Urothelium cell line (cell line): ENCODE measurements at regions not wholly inside any gene's neighbourhood (a gene's known extent, or its start where the extent isn't known, plus 50 kb on each side); places are given as distances from the start of the nearest gene placed in this dataset.
"Not testable (repeated sequence)": the region's sequence is repeated elsewhere in the genome, so short reads cannot be mapped to it uniquely, and the experiment has no call there.

Experiments
- DNase-seq: peaks from one replicate; pipeline ENCODE4 v3.0.0; 2011; ENCODE audit warnings: low spot score, mixed read lengths
- FAIRE-seq: peaks from 2 replicates; lab custom pipeline; 2011; peaks lifted over from hg19 to GRCh38; lab: Jason Lieb, UNC

DNA sequence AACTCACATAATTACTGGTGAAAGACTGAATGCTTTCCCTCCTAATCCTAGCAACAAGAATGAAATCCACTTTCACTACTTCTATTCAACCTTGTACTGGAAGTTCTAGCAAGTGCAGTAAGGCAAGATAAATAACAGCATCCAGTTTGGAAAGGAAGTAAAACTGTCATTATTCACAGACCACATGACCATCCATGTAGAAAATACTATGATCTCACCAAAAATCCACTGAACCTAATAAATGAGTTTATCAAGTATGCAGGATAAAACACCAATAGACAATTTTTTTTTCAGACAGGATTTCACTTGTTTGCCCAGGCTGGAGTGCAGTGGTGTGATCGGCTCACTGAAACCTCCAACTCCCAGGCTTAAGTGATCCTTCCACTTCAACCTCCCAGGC is 117.7 kb downstream of the TMEM167A start:
- DNase-seq: no peak
- FAIRE-seq: no peak

DNA sequence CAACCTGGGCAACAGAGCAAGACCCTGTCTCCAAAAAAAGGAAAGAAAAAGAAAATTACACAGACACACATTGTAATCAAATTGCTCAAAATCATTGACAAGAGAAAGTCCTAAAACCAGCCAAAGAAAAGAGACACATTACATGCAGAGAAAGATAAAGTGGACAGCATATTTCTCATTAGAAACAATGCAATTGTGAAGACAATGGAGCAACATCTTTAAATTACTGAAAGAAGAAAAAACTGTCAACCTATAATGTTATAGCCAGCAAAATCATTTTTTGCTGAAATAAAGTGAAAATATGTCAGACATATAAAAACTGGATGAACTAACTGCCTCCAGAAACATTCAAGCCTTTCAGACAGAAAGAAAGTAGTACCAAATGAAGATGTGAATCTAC is 120.6 kb downstream of the TMEM167A start:
- FAIRE-seq (no peak), DNase-seq (no peak)

DNA sequence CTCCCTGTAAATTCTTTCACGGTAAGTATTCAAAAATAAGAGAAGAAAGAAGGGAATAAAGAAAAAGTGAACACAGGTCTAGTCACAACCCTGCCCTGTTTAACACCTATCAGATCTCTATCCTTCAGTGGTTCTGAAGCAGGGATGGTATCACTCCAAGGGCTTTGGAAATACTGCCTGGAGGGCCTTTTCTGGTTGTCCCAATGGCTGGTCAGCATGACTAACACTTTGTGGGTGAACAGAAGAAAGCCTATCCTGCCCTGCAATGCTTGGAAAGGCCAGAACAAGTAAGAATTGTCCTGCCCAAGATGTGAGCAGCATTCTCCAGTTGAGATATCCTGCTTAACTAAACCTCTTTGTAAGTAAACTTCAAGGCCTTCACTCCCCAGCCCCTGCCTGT is 124.9 kb downstream of the TMEM167A start:
- DNase-seq (no peak), FAIRE-seq (no peak)

DNA sequence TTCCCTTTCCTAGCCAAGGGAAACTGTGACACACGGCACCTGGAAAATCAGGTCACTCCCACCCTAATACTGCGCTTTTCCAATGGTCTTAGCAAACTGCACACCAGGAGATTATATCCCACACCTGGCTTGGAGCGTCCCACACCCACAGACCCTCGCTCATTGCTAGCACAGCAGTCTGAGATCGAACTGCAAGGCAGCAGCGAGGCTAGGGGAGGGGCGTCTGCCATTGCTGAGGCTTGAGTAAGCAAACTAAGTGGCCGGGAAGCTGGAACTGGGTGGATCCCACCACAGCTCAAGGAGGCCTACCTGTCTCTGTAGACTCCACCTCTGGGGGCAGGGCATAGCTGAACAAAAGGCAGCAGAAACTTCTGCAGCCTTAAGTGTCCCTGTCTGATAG is 132.9 kb downstream of the TMEM167A start:
- not testable (repeated sequence) for FAIRE-seq, DNase-seq

DNA sequence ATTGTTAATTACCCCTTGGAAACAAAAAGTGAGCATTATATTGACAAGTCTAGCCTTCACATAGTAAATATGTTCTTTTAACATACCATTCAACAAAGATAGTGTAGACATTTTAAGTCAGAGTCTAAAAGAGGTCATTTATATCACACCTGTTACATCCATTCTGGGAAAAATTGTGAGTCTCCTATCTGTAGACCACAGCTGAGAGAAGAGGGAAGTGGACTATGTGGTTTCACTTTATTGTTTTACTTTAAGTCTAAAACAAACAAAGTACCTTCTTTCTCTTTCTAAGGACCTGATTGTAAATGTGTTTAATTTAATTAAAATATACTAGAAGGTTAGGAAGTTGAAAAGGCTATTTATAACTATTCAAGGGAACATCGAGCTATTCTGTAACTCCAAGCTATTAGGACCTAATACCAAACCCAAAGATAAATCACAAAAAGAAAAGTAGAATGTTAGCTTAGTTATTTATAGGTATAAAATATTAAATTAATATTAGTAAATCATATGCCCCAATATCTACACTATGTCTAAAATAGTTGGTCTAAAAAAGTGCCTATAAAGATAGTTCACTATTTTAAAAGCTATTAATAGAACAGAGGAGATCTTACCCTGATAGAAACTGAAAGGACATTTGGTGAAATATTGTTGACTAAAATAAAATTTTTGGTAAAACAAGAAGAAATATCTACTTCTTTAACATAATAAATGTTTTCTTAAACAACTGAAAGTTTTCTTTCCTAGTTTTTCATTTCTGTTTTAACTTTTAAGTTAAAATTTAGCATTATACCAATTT is 134.9 kb downstream of the TMEM167A start:
- DNase-seq: no peak

DNA sequence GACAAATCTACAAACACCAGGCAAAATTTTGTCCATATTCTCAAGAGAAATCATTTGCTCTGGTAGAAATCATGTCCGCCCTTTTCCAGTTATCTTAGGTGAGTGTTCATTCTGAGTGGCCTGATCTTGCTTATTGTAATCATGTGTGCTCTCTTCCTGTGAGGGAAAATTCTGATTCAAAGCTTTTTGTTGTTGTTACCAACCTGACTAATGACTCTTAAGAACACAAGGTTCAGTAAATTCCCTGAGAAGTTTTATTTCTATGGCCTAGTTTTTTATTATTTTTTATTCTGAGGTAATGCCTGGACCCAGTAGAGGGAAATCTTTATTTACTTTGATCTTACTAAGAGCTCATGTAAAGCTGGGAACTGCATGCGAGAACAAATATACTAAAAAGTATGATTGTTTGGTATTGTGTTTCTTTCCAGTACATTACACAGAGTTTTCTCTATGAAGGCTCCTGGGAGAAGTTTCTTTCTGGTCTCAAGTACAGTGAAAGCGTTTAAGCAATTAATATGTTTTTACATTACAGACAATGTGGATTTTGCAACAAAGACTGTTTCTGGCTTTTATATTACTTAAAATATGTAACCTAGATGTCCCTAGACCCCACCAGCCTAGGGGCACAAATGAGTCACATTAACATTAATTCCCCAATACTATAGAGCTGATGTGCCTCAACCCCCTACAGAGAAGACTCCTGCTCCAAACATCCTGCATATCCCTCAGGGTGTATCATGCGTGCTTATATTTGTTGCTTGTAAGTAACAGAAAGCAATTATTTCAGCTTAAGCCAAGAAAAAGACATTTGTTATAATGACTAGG is 138.1 kb downstream of the TMEM167A start:
- FAIRE-seq (no peak), DNase-seq (no peak)

More for the DNA sequence above, 134.9 kb downstream of the TMEM167A start:
- FAIRE-seq: no peak

DNA sequence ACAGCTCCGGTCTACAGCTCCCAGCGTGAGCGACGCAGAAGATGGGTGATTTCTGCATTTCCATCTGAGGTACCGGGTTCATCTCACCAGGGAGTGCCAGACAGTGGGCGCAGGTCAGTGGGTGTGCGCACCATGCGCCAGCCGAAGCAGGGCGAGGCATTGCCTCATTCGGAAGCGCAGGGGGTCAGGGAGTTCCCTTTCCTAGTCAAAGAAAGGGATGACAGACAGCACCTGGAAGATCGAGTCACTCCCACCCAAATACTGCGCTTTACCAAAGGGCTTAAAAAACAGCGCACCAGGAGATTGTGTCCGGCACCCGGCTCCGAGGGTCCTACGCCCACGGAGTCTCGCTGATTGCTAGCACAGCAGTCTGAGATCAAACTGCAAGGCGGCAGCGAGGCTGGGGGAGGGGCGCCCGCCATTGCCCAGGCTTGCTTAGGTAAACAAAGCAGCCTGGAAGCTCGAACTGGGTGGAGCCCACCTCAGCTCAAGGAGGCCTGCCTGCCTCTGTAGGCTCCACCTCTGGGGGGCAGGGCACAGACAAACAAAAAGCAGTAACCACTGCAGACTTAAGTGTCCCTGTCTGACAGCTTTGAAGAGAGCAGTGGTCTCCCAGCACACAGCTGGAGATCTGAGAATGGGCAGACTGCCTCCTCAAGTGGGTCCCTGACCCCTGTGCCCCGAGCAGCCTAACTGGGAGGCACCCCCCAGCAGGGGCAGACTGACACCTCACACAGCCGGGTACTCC is 144.5 kb downstream of the TMEM167A start:
- not testable (repeated sequence) for FAIRE-seq, DNase-seq

DNA sequence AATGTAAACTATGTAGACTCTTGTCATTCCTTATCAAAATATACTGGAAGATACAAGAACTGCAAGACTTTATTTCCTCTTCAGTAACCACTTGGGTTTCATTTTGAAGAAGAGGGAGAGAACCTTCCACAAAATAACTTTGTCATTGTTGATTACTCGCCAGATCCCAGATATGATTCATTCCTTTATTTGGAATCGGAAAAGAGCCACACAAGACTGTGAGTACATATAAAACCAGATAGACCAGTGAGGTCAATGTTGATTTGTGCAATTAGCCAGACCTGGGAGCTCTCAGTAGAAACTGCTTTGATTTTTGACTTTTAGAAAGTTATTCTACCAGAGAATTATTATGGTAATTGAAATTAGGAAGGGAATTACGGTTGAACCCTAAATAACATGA is 146.1 kb downstream of the TMEM167A start:
- FAIRE-seq (no peak), DNase-seq (no peak)

DNA sequence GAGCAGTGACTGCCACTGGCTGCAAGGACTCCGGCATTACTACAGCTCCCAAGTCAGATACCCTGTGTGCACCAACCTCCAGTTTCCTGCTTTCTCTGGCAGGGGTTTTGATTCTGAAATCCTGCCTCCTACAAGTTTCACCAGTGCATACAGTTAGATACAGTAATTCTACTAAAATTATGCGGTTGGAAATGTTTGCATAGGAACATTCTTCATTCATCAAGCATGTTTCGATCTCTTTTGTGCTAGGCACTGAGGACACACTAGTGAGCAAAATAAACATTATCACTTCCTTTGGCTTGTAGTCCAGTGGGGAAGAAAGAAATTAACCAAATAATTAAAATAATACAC is 152.2 kb downstream of the TMEM167A start:
- DNase-seq: no peak
- FAIRE-seq: no peak

DNA sequence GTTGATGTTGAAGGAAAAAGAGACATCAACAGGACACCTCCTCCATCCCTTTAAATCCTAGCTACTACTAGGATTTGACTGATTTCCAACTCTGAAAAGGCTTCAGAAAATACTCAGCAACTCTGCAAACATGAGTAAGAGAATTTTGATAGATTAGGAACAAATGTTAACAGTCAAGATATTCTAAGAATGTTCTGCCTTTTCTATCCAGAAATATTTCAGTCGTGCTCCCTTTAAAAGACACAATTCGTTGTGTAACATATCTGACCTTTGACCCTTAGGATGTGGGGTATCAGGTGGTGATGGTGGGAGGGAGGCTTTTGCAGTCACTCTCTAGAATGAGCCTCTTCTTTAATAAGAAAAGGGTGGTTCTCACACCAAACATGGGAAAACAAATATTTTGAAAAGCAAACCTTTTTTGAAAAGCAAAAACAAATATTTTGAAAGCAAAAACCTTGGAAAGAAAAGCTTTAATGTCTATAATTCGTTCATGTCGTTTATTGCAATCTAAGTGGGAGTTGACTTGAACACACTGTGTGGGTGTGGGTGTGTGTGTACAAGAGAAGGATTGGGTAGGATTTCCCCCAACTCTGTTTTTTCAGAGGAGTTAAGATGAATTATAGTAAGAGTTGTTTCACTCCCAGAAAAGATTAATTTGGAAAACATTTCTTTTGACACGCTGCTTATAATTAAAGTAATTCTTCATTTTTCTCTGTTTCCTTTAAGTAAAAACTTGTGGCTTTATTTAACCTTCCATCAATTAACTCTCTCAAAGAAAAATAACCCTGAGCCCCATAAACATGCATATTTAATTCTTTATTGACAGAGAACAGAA is 152.8 kb downstream of the TMEM167A start:
- FAIRE-seq: no peak
- no peak for DNase-seq

DNA sequence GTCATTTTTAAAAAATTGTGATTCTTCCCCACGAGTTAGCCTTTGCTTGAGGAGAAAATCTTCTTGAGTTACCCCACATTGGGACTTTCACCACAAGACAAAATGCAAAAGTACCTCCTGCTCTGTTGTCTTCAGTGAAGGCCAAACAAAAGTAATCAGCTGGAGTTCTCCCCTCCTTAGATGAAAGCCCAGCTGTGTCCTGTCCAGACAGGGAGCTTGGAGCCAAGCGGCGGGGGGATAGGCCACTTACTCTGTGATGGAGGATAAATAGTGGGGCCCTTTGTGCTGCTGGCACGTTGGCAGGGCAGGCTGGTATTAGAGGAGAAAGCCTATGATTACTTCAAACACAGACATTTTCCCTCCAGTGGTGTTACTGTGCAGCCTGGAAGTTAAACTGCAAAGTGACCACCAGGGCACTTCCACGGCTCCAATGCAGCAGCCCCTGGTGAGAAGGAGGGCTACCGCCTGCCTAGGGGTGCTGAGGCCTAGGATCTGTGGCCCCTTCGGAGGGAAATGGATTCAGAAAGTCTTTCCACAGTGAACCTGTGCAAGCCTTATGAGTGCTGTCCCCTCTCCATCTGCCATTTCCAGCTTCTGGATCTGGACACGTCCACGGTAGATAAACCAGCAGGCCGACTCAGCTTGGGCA is 155.0 kb downstream of the TMEM167A start:
- DNase-seq (no peak), FAIRE-seq (no peak)

DNA sequence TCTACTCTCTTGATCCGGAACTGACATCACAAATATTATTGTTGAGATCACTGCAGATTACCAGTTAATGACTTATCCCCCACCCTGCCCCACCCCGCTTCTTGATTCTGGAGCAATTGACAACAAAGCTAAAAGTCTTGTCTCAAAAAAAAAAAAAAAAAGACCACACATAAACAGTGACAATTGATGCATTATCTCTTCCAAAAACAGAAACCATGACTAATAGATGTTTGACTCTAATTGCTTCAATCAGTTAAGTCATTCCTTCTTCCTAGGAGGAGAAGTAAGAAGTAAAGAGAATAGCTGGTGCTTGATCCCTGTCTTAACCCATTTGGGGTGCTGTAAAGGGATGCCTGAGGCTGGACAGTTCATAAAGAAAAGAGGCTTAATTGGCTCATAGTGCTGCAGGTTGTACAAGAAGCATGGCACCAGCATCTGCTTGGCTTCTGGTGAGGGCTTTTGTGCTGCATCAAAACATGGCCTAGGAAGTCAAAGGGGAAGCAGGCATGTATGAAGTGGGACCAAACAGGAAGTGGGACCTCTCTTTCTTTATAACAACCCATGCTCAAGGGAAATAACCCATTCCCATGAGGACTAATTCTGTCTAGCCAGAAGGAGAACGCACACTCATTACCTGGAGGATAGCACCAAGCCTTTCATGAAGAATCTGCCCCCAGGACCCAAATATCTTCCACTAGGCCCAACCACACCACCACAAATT is 158.7 kb downstream of the TMEM167A start:
- FAIRE-seq (no peak), DNase-seq (no peak)

DNA sequence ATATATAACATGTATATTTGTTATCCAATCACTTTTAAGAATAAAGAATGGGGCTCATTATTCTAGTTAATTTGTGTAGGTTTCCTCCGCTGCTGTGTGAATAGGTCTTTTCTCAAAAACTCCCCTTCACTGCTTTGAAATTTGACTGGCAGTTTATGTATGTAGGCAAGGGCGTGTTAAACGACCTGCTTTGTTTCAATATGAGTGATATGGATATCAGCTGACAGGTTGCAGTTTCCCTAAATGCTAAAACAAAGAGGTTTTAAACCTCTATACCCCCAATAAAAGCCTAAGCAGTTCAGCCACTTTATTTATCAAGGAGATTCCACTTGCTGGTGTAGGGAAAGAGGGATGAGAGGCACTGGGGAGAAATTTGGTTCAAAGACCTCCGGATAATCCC is 159.6 kb downstream of the TMEM167A start:
- FAIRE-seq (no peak), DNase-seq (no peak)

DNA sequence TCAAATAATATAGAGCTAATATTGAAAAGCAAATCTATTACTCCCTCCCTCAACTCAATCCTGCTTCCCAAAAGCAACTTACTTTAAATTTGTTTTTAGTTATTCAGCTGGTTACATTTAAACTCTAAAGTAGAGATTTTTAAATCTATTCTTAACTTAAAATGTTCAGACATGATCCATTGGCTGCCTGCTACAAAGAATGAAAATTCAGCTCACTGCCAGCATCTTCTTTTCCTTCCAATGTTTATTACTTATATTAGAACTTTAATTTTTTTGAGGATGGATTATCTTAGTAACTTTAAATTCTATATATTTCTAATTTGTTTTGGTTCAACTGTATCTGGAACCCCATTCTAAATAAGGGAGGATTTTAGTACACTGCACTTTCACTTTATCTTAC is 163.2 kb downstream of the TMEM167A start:
- FAIRE-seq (no peak), DNase-seq (no peak)

DNA sequence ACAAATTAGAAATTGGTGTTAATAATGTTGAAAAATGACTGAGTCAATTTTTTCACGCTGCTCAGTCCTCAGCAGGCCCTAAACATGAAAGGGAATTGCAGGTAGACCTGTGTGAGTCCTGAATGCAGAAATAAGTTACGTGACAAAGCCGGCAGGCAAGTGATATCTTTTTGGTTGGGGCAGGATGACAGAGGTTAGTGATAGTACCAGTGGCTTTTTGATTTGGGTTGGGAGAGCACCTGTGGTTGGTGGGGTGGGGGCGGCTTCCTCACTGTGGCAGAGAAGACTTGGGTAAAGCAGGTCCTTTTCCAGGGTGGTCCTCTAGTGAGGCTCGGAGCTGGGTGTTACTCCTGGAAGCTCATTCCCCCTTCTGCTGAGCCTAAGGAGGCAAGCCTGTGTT is 164.7 kb downstream of the TMEM167A start:
- FAIRE-seq: no peak

DNA sequence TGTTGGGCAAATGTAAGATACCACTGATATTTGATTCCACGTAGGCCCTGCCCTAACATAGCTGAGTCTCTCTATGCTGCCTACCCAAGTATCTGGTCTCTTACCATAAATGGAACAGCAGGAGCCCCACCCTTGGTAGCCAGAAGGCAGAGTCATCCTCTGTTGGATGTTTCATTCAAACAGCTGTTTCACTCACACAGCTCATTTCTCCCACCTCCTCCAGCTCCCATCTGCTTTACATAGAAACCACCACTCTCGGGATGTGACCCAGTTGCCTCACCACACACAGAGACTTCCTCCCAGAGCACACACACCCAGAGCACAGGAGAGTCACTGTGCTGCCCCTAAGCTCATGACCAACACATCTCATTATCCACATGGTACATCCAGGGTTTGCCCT is 165.3 kb downstream of the TMEM167A start:
- DNase-seq (no peak), FAIRE-seq (no peak)

More for the DNA sequence above, 164.7 kb downstream of the TMEM167A start:
- DNase-seq: no peak

DNA sequence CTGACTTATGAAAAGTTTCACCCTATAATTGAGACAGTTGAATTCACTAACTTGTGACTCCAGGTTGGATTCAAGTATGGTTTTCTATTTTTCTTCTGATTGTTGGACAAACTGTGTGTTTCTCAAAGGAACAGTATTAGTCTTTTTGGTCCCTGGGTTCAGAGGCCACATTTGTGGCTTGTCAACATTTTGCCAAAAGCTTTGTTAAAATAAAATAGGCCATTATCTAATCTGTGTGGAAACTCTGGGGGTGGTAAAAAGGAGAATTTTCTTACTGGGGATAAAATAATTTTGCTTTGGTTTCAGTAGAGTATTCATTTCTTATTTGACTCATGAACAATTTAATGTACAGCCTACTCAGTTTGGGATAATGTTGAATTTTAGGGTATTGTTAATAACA is 166.3 kb downstream of the TMEM167A start:
- no peak for FAIRE-seq
- no peak for DNase-seq

DNA sequence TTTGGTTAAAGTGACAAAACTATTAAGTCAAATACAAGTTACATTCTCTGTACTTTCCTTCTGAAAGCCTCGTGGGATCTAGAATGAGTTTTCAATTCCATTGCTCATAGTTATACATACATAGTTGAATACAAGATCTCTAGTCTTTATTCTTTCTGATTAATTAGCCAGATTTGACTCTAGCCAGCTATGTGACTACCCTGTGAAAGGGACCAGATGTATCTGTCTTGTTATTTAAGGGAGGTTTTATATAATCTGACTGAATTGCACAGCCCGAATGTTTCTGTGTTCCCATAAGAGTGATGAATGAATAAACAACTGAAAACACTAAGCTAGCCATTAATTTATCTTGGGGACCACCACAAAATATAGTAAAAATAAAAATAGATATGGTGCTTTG is 166.7 kb downstream of the TMEM167A start:
- FAIRE-seq: no peak
- no peak for DNase-seq

DNA sequence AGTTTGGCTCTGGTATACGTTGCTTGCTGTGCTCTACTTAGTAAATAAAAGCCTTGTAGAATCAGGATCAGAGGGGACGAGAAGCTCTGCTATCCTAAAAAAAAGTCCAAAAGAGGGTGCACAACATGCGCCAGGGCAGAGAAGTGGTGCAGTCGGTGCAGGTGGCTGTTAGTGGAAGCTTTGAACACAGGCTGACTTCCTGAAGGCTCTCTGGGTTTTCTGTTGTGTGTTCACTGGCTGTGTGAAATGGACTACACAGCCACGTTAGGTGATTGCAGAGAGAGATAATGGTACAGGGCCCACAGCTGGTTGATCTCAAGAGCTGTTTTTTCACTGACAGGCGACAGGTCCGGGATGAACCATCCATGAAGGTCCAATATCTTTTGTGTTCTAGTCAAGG is 167.4 kb downstream of the TMEM167A start:
- DNase-seq: no peak
- FAIRE-seq: no peak
